GM21529 (cell line): ENCODE measurements at regions not wholly inside any gene's neighbourhood (a gene's known extent, or its start where the extent isn't known, plus 50 kb on each side); places are given as distances from the start of the nearest gene placed in this dataset.

Source experiments
- ATAC-seq: cut with Tn5 transposase; IDR thresholded peaks from one replicate; pipeline ENCODE4 v1.9.1; 2021; ENCODE audit not compliant: unreplicated experiment

GRCh38 chr22:47388331-47388730, 625.9 kb downstream of the TBC1D22A start:
- no peak for ATAC-seq

GRCh38 chr22:47386812-47387510, 624.5 kb downstream of the TBC1D22A start:
- ATAC-seq: no peak

- no peak for ATAC-seq
Observed at GRCh38 chr22:47384977-47385376, 622.5 kb downstream of the TBC1D22A start.

GRCh38 chr22:47382164-47382890, 619.9 kb downstream of the TBC1D22A start:
- ATAC-seq: no peak

GRCh38 chr22:47381240-47381639, 618.8 kb downstream of the TBC1D22A start:
- no peak for ATAC-seq

GRCh38 chr22:47380692-47381091, 618.2 kb downstream of the TBC1D22A start:
- ATAC-seq: no peak

GRCh38 chr22:47379037-47379436, 616.6 kb downstream of the TBC1D22A start:
- ATAC-seq: no peak

GRCh38 chr22:47377926-47378560, 615.6 kb downstream of the TBC1D22A start:
- no peak for ATAC-seq

- ATAC-seq: no peak
Observed at GRCh38 chr22:47376901-47377505, 614.6 kb downstream of the TBC1D22A start.

- ATAC-seq: no peak
Observed at GRCh38 chr22:47376322-47376700, 613.9 kb downstream of the TBC1D22A start.

GRCh38 chr22:47375621-47376321, 613.3 kb downstream of the TBC1D22A start:
- no peak for ATAC-seq

GRCh38 chr22:47374901-47375575, 612.6 kb downstream of the TBC1D22A start:
- no peak for ATAC-seq

- ATAC-seq: no peak
Observed at GRCh38 chr22:47374273-47374771, 611.9 kb downstream of the TBC1D22A start.

- ATAC-seq: no peak
Observed at GRCh38 chr22:47373648-47374272, 611.3 kb downstream of the TBC1D22A start.

- ATAC-seq: no peak
Observed at GRCh38 chr22:47372596-47373385, 610.3 kb downstream of the TBC1D22A start.

- no peak for ATAC-seq
Observed at GRCh38 chr22:47372111-47372581, 609.7 kb downstream of the TBC1D22A start.

GRCh38 chr22:47371263-47372090, 609.0 kb downstream of the TBC1D22A start:
- no peak for ATAC-seq
